ENCODE measurements at regions not wholly inside any gene's neighbourhood (a gene's known extent, or its start where the extent isn't known, plus 50 kb on each side); places are given as distances from the start of the nearest gene placed in this dataset.

DNA sequence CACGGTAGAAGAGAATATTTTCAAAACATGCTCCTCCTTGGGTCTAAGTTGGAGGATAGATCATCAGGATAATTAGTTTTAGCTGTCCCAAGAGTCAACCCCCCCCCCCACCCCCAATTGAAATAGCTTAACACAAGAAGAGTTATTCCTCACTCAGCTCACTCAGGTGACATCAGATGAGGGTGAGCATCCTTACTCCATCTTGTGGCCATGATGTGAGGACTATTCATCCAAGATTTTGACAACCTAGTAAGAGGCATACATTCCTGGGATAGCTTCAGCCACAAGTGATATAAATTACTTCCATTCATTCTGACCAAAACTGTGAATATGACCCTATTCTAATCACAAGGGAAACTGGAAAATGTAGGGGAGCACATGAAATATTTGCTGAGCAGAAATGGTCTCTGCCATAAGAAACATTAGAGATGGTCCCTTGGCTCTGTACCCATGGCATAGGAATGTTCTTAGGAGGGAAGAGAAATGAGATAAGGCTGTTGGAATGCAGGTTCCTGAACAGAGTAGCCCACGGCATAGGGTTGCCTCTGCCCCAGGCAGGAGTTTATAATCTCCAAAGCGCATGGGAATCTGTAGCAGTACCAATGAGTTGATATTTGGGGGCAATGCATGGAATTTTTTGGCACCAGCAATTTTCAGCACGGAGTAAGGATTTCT lies 257.2 kb downstream of the CYRIA start:
- DNase-seq, result no peak

DNA sequence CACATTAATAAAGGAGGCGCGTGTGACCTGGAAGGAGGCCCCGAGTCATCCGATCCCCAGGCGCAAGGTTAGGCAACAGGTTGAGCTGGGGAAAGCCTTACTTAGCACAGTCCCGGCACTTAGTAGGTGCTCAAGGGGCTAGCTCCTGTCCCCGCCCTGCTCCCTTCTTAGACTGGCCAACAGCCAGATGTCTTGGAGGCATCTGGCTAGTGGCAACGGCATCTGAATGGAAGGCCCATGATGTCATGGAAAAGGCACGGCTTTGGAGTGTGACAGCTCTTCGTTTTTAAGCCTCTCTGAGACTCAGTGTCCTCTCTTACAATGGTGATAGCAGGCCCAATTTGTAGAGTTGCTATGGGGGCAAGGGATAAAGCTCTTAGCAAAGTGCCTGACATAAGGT lies 258.3 kb downstream of the CYRIA start:
- DNase-seq, result no peak

GRCh38 chr2:16406496-16407289 lies 258.9 kb downstream of the CYRIA start:
- no peak for DNase-seq

DNA sequence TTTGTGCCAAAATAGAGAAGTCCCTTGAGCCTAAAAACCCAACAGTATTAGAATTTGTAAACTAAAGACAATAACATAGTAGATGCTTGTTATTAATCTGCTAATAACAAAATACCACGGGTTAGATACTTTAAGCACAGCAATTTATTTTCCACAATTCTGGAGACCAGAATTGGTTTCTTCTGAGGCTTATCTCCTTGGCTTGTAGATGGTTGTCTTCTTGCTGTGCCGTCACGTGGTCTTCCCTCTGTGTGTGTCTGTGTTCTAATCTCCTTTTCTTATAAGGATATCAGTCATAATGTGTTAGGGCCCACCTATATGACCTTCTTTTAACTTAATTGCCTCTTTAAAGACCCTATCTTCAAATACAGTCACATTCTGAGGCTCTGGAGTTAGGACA lies 260.1 kb downstream of the CYRIA start:
- DNase-seq, result no peak

GRCh38 chr2:16404551-16405300 lies 260.9 kb downstream of the CYRIA start:
- DNase-seq, result no peak

- DNase-seq, result no peak
Observed at GRCh38 chr2:16404146-16404545, 261.5 kb downstream of the CYRIA start.

GRCh38 chr2:16402891-16403290 lies 262.7 kb downstream of the CYRIA start:
- no peak for DNase-seq

- DNase-seq, result no peak
Observed at GRCh38 chr2:16401761-16402300, 263.8 kb downstream of the CYRIA start.

- no peak for DNase-seq
Observed at GRCh38 chr2:16400127-16400623, 265.5 kb downstream of the CYRIA start.

GRCh38 chr2:16398486-16399043 lies 267.1 kb downstream of the CYRIA start:
- DNase-seq, result no peak

DNA sequence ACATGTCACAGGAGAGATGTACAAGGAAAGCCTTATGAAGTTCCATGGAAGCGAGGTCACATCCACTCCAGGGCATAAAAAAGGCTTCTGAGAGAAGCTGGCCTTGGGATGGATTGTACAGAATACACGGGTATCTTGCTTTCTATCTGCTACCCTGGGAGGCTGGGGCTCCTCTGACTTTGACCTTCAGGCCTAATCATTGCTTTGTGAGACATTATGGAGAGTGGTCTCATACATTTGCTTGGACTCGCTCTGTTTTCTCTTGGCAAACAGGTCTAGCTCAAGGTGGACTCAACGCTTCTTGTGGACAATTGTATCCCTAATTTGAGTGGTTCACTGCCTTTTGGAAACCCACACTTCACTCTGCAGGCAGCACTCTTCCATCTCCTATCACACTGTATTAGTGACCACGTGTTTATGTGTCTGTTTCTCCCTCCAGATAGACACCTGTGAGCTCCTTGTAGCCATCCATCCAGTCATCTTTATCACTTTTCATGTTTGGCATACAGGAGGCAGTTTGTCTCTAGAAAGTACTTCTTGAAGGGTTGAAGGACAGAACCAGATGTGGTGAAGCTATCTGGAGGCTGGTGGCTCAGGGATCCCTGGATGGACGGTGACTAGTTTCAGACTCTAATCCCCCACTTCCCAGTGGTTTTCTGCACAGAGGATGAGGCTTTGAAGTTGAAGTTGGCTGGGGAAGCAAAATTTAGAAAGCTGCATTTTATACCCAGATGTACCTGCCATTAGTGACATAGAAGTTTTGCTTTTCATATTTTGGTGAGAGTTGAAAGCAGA lies 267.8 kb downstream of the CYRIA start:
- DNase-seq, result no peak

DNA sequence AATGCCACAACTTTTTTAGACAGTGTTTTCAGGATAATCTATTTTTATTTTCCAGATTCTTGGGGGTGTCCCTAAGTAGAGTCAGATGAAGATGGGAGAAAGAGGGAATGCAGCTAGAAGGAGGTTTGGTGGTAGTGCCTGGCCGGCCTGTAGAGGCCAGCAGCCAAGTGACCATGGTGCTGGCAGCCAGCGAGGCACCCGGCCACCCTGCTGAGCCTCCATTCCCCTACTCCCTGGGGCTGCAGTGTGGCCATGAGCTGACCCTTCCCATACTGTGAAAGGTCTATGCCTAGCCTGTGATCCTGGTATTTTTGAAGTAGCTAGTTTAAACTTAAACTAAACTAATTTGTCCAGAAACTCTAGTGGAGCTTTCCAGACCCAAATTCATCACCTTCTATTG lies 268.6 kb downstream of the CYRIA start:
- no peak for DNase-seq

- no peak for DNase-seq
Observed at GRCh38 chr2:16396171-16396570, 269.5 kb downstream of the CYRIA start.

- DNase-seq, result no peak
Observed at GRCh38 chr2:16395601-16396000, 270.0 kb downstream of the CYRIA start.

DNA sequence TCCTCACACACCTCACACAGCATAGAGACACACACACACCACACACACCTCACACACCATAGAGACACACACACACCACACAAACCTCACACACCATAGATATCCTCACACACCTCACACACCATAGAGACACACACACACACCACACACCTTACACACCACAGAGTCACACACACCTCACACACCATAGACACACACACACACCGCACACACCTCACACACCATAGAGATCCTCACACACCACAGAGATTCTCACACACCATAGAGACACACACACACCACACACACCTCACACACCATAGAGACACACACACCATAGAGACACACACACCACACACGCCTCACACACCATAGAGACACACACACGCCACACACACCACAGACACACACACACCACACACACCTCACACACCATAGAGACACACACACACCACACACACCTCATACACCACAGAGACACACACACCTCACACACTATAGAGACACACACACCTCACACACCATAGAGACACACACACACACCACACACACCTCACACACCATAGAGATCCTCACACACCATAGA lies 270.6 kb downstream of the CYRIA start:
- DNase-seq, result no peak

GRCh38 chr2:16394072-16394985 lies 271.3 kb downstream of the CYRIA start:
- no peak for DNase-seq

GRCh38 chr2:16393500-16394071 lies 272.0 kb downstream of the CYRIA start:
- no peak for DNase-seq

DNA sequence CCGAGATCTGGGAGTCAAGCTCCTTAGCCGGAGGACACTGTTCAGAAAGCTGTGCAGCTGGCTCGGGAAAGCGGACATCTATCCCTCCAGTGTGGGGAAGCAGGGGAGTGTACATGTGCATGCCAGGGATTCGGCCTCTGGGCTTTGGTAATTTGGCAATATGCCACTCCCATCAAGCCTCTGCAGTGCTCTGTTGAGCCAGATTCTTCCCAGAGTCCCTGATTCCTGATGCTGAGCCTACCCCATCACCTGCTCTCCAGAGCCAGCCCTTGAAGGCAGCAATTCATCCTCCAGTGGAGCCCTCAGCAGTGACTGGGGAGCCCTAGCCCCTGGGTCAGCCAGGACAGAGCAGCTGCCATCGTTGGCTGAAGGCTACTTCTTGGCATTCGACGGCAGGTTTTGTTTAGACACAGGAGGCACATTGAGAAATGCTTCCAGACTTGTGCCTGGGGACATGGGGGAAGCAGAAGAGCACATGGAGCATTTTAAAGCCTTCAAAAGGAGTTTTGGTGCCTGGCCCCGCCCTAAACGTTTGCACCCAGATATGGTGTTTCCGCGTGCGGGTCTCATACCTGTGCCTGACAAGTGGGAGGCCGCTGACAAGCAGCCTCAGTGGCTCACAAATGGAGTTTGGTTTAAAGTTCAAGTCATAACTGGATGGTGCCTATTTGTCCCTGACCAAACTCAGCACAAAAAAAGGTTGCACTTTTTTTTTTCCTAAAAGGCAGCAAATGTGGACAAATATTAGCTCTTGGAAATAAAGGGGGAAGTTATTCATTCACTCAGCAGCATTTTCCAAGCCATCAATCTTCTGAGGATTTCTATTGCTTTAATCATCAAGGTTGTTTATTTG lies 272.8 kb downstream of the CYRIA start:
- peak; percentile 8 for DNase-seq

- DNase-seq, result no peak
Observed at GRCh38 chr2:16391986-16392385, 273.6 kb downstream of the CYRIA start.
